ENCODE measurements at regions not wholly inside any gene's neighbourhood (a gene's known extent, or its start where the extent isn't known, plus 50 kb on each side); places are given as distances from the start of the nearest gene placed in this dataset.

DNA sequence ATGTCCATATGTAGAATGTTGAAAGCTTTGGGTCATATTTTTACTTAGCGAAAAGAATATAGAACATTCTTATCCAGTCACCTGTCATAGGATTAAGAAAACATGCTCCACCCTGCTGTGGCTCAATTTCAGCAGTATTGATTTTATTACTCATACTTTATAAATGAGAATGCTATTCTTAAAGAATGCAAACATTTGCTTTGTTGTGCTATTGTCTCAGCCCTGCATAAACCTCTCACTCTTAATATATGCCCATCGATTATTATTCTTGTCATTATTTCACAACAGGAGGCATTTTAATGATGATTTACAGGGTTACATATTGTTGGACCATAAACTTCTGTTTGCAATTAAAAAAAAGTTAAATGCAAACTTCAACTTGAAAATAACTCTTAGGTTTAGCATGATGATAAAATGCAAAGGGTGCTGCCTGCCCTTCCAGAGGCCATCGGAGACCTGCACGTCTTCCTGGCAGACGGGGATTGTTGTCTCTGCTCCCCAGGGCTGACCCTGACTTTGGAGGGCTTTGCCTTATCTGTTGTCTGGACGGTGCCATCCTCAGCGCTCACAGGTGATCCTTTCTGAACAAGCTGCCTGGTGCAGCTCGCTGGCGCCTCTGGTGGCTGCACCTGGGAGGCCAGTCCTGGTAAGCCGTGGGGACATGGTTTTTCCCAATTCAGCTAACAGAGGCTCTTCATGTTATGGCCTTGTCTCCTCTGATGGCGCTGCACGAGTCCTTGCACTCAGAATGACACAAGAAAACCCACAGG, 50.0 kb upstream of the SHH start:
- TF ChIP-seq CTCF (IDR thresholded peaks at IDR 0.05): no peak
- TF ChIP-seq POLR2A (IDR thresholded peaks at IDR 0.05): no peak
- no peak for TF ChIP-seq POLR2AphosphoS5 (IDR thresholded peaks at IDR 0.05)
- TF ChIP-seq EP300 (IDR thresholded peaks at IDR 0.05): no peak

Measured in upper lobe of left lung (tissue), 4 donors.